ENCODE measurements at regions not wholly inside any gene's neighbourhood (a gene's known extent, or its start where the extent isn't known, plus 50 kb on each side); places are given as distances from the start of the nearest gene placed in this dataset.

- TF ChIP-seq, protein P1, sequence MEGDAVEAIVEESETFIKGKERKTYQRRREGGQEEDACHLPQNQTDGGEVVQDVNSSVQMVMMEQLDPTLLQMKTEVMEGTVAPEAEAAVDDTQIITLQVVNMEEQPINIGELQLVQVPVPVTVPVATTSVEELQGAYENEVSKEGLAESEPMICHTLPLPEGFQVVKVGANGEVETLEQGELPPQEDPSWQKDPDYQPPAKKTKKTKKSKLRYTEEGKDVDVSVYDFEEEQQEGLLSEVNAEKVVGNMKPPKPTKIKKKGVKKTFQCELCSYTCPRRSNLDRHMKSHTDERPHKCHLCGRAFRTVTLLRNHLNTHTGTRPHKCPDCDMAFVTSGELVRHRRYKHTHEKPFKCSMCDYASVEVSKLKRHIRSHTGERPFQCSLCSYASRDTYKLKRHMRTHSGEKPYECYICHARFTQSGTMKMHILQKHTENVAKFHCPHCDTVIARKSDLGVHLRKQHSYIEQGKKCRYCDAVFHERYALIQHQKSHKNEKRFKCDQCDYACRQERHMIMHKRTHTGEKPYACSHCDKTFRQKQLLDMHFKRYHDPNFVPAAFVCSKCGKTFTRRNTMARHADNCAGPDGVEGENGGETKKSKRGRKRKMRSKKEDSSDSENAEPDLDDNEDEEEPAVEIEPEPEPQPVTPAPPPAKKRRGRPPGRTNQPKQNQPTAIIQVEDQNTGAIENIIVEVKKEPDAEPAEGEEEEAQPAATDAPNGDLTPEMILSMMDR (conservative IDR thresholded peaks at IDR 0.05; ENCODE audit: low read depth, low read length), result no peak
- TF ChIP-seq EZH2 (IDR thresholded peaks at IDR 0.05; ENCODE audit: borderline replicate concordance, low read depth, low read length, poor library complexity, severe bottlenecking), result no peak
These were observed 557.3 kb downstream of the USP25 start for GRCh38 chr21:16287046-16287445.

All from A673 (cell line).